K562 (cell line): ENCODE measurements at regions not wholly inside any gene's neighbourhood (a gene's known extent, or its start where the extent isn't known, plus 50 kb on each side); places are given as distances from the start of the nearest gene placed in this dataset.

Experiments
- ARID1B ChIP-seq: fragments of 450-650 bp; IDR thresholded peaks from 2 replicates; pipeline ENCODE4 v1.6.1; 2016; ENCODE audit warnings: antibody characterized with exemption, mild to moderate bottlenecking, inconsistent platforms
- BDP1 ChIP-seq: IDR thresholded peaks from 3 replicates; pipeline ENCODE4 v1.6.1; 2011; ENCODE audit not compliant: insufficient read length, insufficient read depth
- DNMT1 ChIP-seq: fragments of 450-650 bp; IDR thresholded peaks from 2 replicates; pipeline ENCODE4 v1.6.1; 2016; ENCODE audit warnings: antibody characterized with exemption, mild to moderate bottlenecking
- HNRNPK ChIP-seq: fragments of 200-400 bp; formaldehyde crosslinking; IDR thresholded peaks from one replicate; pipeline ENCODE4 v1.6.1; 2018; ENCODE audit warnings: mild to moderate bottlenecking, low read depth, low read length; ENCODE audit not compliant: poor library complexity, severe bottlenecking
- HNRNPL ChIP-seq: fragments of 200-400 bp; formaldehyde crosslinking; IDR thresholded peaks from 2 replicates; pipeline ENCODE4 v1.6.1; 2017; ENCODE audit warnings: low read depth, mild to moderate bottlenecking, low read length
- LARP7 ChIP-seq: fragments of 450-650 bp; IDR thresholded peaks from 2 replicates; pipeline ENCODE4 v1.6.1; 2016
- NFIX ChIP-seq: fragments of 250-450 bp; sonication (Bioruptor Pico); IDR thresholded peaks from 2 replicates; pipeline ENCODE4 v1.4.0; 2020; ENCODE audit warnings: low read depth, mild to moderate bottlenecking, moderate library complexity
- SIRT6 ChIP-seq: IDR thresholded peaks from one replicate; pipeline ENCODE4 v1.6.1; 2012; ENCODE audit warnings: low read depth, mild to moderate bottlenecking, control low read depth, inconsistent platforms, low read length, moderate library complexity
- SRF ChIP-seq, 2 experiments: fragments of 250-450, 450-650 bp in 1 of 2; sonication (Bioruptor Pico) in 1 of 2; sonication (generic) in 1 of 2; formaldehyde crosslinking; IDR thresholded peaks; 2 replicates each; pipeline versions ENCODE4 v1.5.0 to v1.5.1; 2020 to 2022; ENCODE audit warnings: mild to moderate bottlenecking in 1 of 2, missing genetic modification reagents in 1 of 2
- TF ChIP-seq, protein P1 (sequence below): fragments of 450-650 bp; IDR thresholded peaks from 2 replicates; pipeline ENCODE4 v1.6.1; 2016; ENCODE audit warnings: mild to moderate bottlenecking, moderate library complexity
- TF ChIP-seq, protein P2 (sequence below), 2 experiments: IDR thresholded peaks; 2 replicates each; pipeline ENCODE4 v1.6.1; 2012; ENCODE audit warnings: improper control_type of control experiment in 2 of 2, low read depth in 2 of 2, low read length in 2 of 2, borderline replicate concordance in 1 of 2
- TF ChIP-seq, protein P3 (sequence below): sonication (generic); formaldehyde crosslinking; IDR thresholded peaks from 2 replicates; pipeline ENCODE4 v1.8.0; 2022; ENCODE audit warnings: mild to moderate bottlenecking, missing genetic modification reagents

DNA sequence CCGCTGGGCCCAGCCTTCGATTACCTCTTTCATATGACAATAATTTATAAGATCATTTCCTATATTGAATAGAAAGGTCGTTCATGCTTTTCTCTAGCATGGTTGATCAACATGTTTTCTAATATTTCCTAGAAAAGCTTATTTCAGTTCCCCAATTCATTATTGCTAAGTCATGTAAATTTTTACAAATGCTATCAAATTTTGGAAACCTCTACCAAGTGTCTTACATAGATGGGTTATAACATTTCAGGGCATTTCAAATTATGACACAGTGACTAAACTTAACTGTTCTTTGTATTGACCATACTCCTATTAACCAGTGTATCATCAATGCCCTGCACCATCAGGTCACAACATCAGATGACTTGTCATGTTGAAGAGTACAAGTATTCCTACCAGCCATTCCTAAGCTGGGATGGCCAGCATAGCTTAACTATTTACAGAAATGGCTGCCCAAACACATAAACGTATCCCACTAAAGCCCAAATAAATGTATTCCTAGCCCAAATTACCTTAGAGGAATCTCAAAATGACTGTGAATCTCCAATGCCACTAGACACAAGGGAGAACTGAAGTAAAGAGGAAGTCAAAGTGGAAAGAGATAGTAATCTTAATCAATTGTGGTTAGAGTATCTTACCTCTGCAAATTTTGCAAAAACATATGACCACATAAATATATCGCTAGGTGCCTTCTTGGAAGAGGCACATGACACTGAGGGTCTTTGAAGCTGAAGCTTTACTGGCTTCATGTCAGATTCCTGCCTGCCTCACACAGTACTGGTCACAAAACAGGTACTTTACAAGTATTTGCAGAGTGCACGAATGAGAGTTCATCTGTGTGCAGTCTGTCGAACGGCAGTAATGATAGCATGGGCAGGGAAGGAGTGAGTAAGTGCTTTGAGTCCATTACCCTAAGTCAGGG lies 87.3 kb upstream of the TLK1 start (continued):
- TF ChIP-seq, protein P1, sequence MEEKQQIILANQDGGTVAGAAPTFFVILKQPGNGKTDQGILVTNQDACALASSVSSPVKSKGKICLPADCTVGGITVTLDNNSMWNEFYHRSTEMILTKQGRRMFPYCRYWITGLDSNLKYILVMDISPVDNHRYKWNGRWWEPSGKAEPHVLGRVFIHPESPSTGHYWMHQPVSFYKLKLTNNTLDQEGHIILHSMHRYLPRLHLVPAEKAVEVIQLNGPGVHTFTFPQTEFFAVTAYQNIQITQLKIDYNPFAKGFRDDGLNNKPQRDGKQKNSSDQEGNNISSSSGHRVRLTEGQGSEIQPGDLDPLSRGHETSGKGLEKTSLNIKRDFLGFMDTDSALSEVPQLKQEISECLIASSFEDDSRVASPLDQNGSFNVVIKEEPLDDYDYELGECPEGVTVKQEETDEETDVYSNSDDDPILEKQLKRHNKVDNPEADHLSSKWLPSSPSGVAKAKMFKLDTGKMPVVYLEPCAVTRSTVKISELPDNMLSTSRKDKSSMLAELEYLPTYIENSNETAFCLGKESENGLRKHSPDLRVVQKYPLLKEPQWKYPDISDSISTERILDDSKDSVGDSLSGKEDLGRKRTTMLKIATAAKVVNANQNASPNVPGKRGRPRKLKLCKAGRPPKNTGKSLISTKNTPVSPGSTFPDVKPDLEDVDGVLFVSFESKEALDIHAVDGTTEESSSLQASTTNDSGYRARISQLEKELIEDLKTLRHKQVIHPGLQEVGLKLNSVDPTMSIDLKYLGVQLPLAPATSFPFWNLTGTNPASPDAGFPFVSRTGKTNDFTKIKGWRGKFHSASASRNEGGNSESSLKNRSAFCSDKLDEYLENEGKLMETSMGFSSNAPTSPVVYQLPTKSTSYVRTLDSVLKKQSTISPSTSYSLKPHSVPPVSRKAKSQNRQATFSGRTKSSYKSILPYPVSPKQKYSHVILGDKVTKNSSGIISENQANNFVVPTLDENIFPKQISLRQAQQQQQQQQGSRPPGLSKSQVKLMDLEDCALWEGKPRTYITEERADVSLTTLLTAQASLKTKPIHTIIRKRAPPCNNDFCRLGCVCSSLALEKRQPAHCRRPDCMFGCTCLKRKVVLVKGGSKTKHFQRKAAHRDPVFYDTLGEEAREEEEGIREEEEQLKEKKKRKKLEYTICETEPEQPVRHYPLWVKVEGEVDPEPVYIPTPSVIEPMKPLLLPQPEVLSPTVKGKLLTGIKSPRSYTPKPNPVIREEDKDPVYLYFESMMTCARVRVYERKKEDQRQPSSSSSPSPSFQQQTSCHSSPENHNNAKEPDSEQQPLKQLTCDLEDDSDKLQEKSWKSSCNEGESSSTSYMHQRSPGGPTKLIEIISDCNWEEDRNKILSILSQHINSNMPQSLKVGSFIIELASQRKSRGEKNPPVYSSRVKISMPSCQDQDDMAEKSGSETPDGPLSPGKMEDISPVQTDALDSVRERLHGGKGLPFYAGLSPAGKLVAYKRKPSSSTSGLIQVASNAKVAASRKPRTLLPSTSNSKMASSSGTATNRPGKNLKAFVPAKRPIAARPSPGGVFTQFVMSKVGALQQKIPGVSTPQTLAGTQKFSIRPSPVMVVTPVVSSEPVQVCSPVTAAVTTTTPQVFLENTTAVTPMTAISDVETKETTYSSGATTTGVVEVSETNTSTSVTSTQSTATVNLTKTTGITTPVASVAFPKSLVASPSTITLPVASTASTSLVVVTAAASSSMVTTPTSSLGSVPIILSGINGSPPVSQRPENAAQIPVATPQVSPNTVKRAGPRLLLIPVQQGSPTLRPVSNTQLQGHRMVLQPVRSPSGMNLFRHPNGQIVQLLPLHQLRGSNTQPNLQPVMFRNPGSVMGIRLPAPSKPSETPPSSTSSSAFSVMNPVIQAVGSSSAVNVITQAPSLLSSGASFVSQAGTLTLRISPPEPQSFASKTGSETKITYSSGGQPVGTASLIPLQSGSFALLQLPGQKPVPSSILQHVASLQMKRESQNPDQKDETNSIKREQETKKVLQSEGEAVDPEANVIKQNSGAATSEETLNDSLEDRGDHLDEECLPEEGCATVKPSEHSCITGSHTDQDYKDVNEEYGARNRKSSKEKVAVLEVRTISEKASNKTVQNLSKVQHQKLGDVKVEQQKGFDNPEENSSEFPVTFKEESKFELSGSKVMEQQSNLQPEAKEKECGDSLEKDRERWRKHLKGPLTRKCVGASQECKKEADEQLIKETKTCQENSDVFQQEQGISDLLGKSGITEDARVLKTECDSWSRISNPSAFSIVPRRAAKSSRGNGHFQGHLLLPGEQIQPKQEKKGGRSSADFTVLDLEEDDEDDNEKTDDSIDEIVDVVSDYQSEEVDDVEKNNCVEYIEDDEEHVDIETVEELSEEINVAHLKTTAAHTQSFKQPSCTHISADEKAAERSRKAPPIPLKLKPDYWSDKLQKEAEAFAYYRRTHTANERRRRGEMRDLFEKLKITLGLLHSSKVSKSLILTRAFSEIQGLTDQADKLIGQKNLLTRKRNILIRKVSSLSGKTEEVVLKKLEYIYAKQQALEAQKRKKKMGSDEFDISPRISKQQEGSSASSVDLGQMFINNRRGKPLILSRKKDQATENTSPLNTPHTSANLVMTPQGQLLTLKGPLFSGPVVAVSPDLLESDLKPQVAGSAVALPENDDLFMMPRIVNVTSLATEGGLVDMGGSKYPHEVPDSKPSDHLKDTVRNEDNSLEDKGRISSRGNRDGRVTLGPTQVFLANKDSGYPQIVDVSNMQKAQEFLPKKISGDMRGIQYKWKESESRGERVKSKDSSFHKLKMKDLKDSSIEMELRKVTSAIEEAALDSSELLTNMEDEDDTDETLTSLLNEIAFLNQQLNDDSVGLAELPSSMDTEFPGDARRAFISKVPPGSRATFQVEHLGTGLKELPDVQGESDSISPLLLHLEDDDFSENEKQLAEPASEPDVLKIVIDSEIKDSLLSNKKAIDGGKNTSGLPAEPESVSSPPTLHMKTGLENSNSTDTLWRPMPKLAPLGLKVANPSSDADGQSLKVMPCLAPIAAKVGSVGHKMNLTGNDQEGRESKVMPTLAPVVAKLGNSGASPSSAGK = peak; percentile 41; the same call in 1 of the 2 replicates
- TF ChIP-seq BDP1 (no peak), SRF (CRISPR knock-in tag; IDR thresholded peaks at IDR 0.05) (no peak), SIRT6 (no peak), DNMT1 (no peak), HNRNPL (no peak), LARP7 (no peak), HNRNPK (no peak), NFIX (CRISPR knock-in tag) (no peak), ARID1B (peak; percentile 82)
- TF ChIP-seq, protein P2, sequence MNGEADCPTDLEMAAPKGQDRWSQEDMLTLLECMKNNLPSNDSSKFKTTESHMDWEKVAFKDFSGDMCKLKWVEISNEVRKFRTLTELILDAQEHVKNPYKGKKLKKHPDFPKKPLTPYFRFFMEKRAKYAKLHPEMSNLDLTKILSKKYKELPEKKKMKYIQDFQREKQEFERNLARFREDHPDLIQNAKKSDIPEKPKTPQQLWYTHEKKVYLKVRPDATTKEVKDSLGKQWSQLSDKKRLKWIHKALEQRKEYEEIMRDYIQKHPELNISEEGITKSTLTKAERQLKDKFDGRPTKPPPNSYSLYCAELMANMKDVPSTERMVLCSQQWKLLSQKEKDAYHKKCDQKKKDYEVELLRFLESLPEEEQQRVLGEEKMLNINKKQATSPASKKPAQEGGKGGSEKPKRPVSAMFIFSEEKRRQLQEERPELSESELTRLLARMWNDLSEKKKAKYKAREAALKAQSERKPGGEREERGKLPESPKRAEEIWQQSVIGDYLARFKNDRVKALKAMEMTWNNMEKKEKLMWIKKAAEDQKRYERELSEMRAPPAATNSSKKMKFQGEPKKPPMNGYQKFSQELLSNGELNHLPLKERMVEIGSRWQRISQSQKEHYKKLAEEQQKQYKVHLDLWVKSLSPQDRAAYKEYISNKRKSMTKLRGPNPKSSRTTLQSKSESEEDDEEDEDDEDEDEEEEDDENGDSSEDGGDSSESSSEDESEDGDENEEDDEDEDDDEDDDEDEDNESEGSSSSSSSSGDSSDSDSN (IDR thresholded peaks at IDR 0.05; ENCODE audit: borderline replicate concordance in 1 of 2, low read depth in 2 of 2, low read length in 2 of 2) = no peak
- TF ChIP-seq, protein P3, sequence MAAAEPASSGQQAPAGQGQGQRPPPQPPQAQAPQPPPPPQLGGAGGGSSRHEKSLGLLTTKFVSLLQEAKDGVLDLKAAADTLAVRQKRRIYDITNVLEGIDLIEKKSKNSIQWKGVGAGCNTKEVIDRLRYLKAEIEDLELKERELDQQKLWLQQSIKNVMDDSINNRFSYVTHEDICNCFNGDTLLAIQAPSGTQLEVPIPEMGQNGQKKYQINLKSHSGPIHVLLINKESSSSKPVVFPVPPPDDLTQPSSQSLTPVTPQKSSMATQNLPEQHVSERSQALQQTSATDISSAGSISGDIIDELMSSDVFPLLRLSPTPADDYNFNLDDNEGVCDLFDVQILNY (CRISPR knock-in tag) = 0 out of 2 replicates have a peak, but pooled peaks have one; percentile 25
